ENCODE measurements at regions not wholly inside any gene's neighbourhood (a gene's known extent, or its start where the extent isn't known, plus 50 kb on each side); places are given as distances from the start of the nearest gene placed in this dataset.
A peak's percentile ranks its signal among the peaks of the same experiment; 100 is the strongest.

- no peak for DNase-seq
- H3K27ac Mint-ChIP-seq: no peak overlapping the region
- no peak overlapping the region for H3K9ac ChIP-seq (ENCODE audit: extremely low read depth, low read length, poor library complexity, severe bottlenecking)
Measured at GRCh38 chr3:118110211-118110610, 924.4 kb downstream of the IGSF11 start.

DNA sequence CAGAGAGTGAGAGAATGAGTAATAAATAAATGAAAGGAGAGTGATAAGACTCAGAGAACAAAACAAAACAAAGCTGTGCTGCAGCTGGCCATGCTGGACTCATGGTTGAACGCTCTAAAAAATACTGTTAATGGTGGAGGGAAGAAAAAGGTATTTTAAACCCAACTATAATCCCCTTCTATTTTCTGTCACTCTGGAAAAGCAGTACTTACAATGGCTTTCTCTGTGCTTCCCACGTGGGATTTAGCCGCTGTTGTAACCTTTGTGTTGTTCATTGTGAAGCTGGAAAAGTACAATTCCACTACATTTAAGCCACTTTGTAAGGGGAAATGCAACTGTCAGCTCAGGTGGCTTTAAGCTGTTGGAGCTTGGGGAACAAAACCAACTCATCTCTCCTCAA lies 917.7 kb downstream of the IGSF11 start:
- Mint-ChIP-seq H3K4me3 (no peak overlapping the region), H3K9me3 (no peaks in the 10 kb centered on the region), H3K36me3 (ENCODE audit: low read depth) (no peaks in the 10 kb centered on the region), H3K27me3 (ENCODE audit: insufficient read depth) (no peaks in the 10 kb centered on the region), H3K4me1 (peaks cover 18% of the 10 kb centered on the region), H3K27ac (peak overlapping the region; percentile 45)
- no peaks in the 10 kb centered on the region for H3K27me3 ChIP-seq (ENCODE audit: control insufficient read depth, insufficient read depth, low read length, poor library complexity, severe bottlenecking)
- H3K36me3 ChIP-seq (ENCODE audit: control insufficient read depth, insufficient read depth, low read length): no peaks in the 10 kb centered on the region
- no peak for TF ChIP-seq CTCF (conservative IDR thresholded peaks at IDR 0.05)
- H3K27ac ChIP-seq (ENCODE audit: low read depth, low read length): peak overlapping the region; percentile 25
- no peak overlapping the region for H3K9ac ChIP-seq (ENCODE audit: extremely low read depth, low read length, poor library complexity, severe bottlenecking)
- H3K9me3 ChIP-seq (ENCODE audit: control insufficient read depth, low read length): no peaks in the 10 kb centered on the region
- DNase-seq: no peak
- WGBS, 2 experiments (ENCODE audit: insufficient coverage in 1 of 2, insufficient read length in 1 of 2): 20 to 45% methylated on average over 1 to 2 of the region's 3 CpGs
- no peak overlapping the region for H3K4me3 ChIP-seq (ENCODE audit: low read length)
- H3K4me1 ChIP-seq (ENCODE audit: control insufficient read depth, insufficient read depth, low read length): no peaks in the 10 kb centered on the region

More at GRCh38 chr3:118110211-118110610, 924.4 kb downstream of the IGSF11 start:
- H3K4me1 Mint-ChIP-seq: peaks cover 14% of the 10 kb centered on the region
- H3K4me3 Mint-ChIP-seq: no peak overlapping the region
- no peaks in the 10 kb centered on the region for H3K27me3 ChIP-seq (ENCODE audit: control insufficient read depth, insufficient read depth, low read length, poor library complexity, severe bottlenecking)
- no peaks in the 10 kb centered on the region for H3K36me3 Mint-ChIP-seq (ENCODE audit: low read depth)
- no peaks in the 10 kb centered on the region for H3K27me3 Mint-ChIP-seq (ENCODE audit: insufficient read depth)
- H3K9me3 Mint-ChIP-seq: no peaks in the 10 kb centered on the region
- H3K36me3 ChIP-seq (ENCODE audit: control insufficient read depth, insufficient read depth, low read length): no peaks in the 10 kb centered on the region
- no peak overlapping the region for H3K27ac ChIP-seq (ENCODE audit: low read depth, low read length)
- no peak overlapping the region for H3K4me3 ChIP-seq (ENCODE audit: low read length)
- H3K4me1 ChIP-seq (ENCODE audit: control insufficient read depth, insufficient read depth, low read length): no peaks in the 10 kb centered on the region
- 81 to 85% methylated on average over 5 to 6 of the region's 6 CpGs for WGBS, 2 experiments (ENCODE audit: insufficient coverage in 1 of 2, insufficient read length in 1 of 2)
- H3K9me3 ChIP-seq (ENCODE audit: control insufficient read depth, low read length): no peaks in the 10 kb centered on the region
- TF ChIP-seq CTCF (conservative IDR thresholded peaks at IDR 0.05): no peak

DNA sequence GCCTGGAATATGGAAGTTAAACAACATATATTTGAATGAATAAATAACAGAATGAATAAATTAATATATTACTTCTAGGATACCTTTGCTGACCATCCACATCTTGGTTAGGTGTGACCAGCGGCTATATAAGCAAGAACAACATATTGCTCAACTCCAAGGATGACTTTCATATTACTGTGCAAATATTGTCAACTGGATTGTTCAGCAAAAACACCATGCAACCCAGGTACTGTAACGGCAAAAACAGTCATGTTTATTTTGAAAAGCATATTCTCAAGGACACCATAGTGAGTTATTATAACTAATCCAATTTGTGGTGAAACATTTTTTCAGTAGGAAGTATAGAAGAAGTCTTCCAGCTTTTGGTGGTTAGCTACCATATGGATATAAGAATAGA lies 907.9 kb downstream of the IGSF11 start:
- Mint-ChIP-seq H3K27ac (no peak overlapping the region), H3K4me1 (no peaks in the 10 kb centered on the region), H3K36me3 (ENCODE audit: low read depth) (no peaks in the 10 kb centered on the region), H3K9me3 (no peaks in the 10 kb centered on the region), H3K27me3 (ENCODE audit: insufficient read depth) (no peaks in the 10 kb centered on the region), H3K4me3 (no peak overlapping the region)
- no peak for TF ChIP-seq CTCF (conservative IDR thresholded peaks at IDR 0.05)
- H3K27me3 ChIP-seq (ENCODE audit: control insufficient read depth, insufficient read depth, low read length, poor library complexity, severe bottlenecking): no peaks in the 10 kb centered on the region
- no peak for DNase-seq
- no peaks in the 10 kb centered on the region for H3K4me1 ChIP-seq (ENCODE audit: control insufficient read depth, insufficient read depth, low read length)
- H3K9ac ChIP-seq (ENCODE audit: extremely low read depth, low read length, poor library complexity, severe bottlenecking): no peak overlapping the region
- no peak overlapping the region for H3K27ac ChIP-seq (ENCODE audit: low read depth, low read length)
- no peak overlapping the region for H3K4me3 ChIP-seq (ENCODE audit: low read length)
- 92 to 100% methylated on average over 1 to 2 of the region's 2 CpGs for WGBS, 2 experiments (ENCODE audit: insufficient coverage in 1 of 2, insufficient read length in 1 of 2)
- no peaks in the 10 kb centered on the region for H3K36me3 ChIP-seq (ENCODE audit: control insufficient read depth, insufficient read depth, low read length)
- no peaks in the 10 kb centered on the region for H3K9me3 ChIP-seq (ENCODE audit: control insufficient read depth, low read length)

Data from endodermal cell (in vitro differentiated cells).